ENCODE measurements at regions not wholly inside any gene's neighbourhood (a gene's known extent, or its start where the extent isn't known, plus 50 kb on each side); places are given as distances from the start of the nearest gene placed in this dataset.
"Not testable (repeated sequence)": the region's sequence is repeated elsewhere in the genome, so short reads cannot be mapped to it uniquely, and the experiment has no call there.

- H3K4me3 ChIP-seq (ENCODE audit: low read depth, low read length), result no peak overlapping the region
- TF ChIP-seq, protein P1, sequence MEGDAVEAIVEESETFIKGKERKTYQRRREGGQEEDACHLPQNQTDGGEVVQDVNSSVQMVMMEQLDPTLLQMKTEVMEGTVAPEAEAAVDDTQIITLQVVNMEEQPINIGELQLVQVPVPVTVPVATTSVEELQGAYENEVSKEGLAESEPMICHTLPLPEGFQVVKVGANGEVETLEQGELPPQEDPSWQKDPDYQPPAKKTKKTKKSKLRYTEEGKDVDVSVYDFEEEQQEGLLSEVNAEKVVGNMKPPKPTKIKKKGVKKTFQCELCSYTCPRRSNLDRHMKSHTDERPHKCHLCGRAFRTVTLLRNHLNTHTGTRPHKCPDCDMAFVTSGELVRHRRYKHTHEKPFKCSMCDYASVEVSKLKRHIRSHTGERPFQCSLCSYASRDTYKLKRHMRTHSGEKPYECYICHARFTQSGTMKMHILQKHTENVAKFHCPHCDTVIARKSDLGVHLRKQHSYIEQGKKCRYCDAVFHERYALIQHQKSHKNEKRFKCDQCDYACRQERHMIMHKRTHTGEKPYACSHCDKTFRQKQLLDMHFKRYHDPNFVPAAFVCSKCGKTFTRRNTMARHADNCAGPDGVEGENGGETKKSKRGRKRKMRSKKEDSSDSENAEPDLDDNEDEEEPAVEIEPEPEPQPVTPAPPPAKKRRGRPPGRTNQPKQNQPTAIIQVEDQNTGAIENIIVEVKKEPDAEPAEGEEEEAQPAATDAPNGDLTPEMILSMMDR (conservative IDR thresholded peaks at IDR 0.05; ENCODE audit: low read depth, low read length), result no peak
These were observed 255.9 kb upstream of the ACO1 start for GRCh38 chr9:32128546-32128945.

GRCh38 chr9:32130709-32131108, 253.7 kb upstream of the ACO1 start:
- not testable (repeated sequence) for H3K4me3 ChIP-seq (ENCODE audit: low read depth, low read length); DNase-seq (ENCODE audit: low read depth)

More at GRCh38 chr9:32128546-32128945, 255.9 kb upstream of the ACO1 start:
- no peak for DNase-seq (ENCODE audit: low read depth)

DNA sequence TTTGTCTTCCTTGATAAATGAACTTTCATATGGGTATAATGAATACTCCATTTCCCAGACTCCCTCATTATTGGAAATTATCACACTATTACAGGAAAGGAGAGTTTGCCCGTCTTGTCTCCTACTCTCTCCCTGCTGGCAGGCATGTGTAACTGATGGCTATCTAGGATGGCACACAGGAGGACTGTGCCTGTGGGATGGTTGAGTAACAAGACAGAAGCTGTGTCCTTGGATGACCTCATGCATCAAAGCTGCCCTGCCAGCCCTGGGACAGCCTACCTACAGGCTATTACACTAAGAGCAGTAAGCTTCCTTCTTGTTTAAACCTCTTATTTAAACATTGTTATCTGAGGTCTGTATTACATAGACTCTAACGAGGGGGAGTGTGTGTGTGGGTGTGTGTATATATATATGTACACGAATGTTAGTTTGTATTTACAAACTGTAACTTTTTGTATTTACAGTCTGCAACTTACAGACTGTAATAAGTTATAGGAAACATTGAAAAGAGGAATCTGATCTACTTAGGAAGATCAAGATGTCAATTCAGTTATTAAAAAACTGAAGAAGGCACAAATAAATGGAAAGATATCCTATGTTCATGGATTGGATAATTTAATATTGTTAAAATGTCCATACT, 247.6 kb upstream of the ACO1 start:
- TF ChIP-seq, protein P1 (conservative IDR thresholded peaks at IDR 0.05; ENCODE audit: low read depth, low read length), result no peak
- H3K4me3 ChIP-seq (ENCODE audit: low read depth, low read length), result no peak overlapping the region
- no peak for DNase-seq (ENCODE audit: low read depth)

DNA sequence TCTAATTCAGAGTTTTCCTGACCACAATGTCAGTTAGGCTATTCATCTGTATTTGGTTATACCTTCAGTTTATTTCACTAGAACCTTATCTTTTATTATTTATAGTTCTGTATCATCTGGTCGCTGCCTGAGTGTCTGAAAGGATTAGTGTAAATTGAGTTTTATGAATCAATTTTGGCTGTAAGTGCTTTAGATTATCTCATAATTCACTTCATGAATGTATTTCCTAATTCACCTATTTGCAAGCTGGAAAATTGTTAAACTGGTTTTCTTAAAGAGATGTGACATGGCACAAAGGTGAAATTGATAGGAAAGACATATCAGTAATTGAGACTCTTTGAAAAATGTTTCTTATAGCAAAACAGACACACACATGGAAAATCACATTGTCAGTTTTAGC, 242.4 kb upstream of the ACO1 start:
- TF ChIP-seq, protein P1 (conservative IDR thresholded peaks at IDR 0.05; ENCODE audit: low read depth, low read length), result no peak

GRCh38 chr9:32148553-32148952, 235.9 kb upstream of the ACO1 start:
- not testable (repeated sequence) for H3K4me3 ChIP-seq (ENCODE audit: low read depth, low read length); DNase-seq (ENCODE audit: low read depth)

More for the DNA sequence above, 242.4 kb upstream of the ACO1 start:
- DNase-seq (ENCODE audit: low read depth), result no peak
- H3K4me3 ChIP-seq (ENCODE audit: low read depth, low read length), result no peak overlapping the region

GRCh38 chr9:32161209-32161608, 223.2 kb upstream of the ACO1 start:
- DNase-seq (ENCODE audit: low read depth), result no peak
- no peak overlapping the region for H3K4me3 ChIP-seq (ENCODE audit: low read depth, low read length)
- TF ChIP-seq, protein P1 (conservative IDR thresholded peaks at IDR 0.05; ENCODE audit: low read depth, low read length), result no peak

DNA sequence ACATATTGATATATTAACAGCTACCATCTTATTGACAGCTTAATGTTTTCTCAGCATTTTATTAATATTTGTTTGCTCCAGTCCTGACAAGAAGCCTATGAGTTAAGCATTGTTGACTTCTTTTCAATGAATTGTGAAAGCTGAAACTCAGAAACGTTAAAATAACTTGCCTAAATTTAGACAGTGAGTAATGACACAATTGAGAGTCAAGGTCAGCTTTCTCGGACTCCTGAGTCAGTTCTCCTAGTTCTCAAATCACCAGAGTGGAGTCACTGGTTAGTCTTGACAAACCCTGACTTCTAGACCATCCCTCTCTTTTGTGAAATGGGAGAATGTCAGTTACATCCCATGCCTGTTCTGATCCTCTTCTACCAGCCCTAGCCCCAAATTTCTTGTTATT, 222.7 kb upstream of the ACO1 start:
- no peak for DNase-seq (ENCODE audit: low read depth)
- TF ChIP-seq, protein P1 (conservative IDR thresholded peaks at IDR 0.05; ENCODE audit: low read depth, low read length), result no peak
- H3K4me3 ChIP-seq (ENCODE audit: low read depth, low read length), result no peak overlapping the region

- DNase-seq (ENCODE audit: low read depth), result not testable (repeated sequence)
These were observed 218.1 kb upstream of the ACO1 start for GRCh38 chr9:32166316-32166715.

GRCh38 chr9:32171339-32171738, 213.1 kb upstream of the ACO1 start:
- TF ChIP-seq, protein P1 (conservative IDR thresholded peaks at IDR 0.05; ENCODE audit: low read depth, low read length), result no peak
- H3K4me3 ChIP-seq (ENCODE audit: low read depth, low read length), result no peak overlapping the region
- no peak for DNase-seq (ENCODE audit: low read depth)

More at GRCh38 chr9:32166316-32166715, 218.1 kb upstream of the ACO1 start:
- H3K4me3 ChIP-seq (ENCODE audit: low read depth, low read length), result not testable (repeated sequence)

Data from choroid plexus epithelial cell (primary cell).